HG02884 (cell line): ENCODE measurements at regions not wholly inside any gene's neighbourhood (a gene's known extent, or its start where the extent isn't known, plus 50 kb on each side); places are given as distances from the start of the nearest gene placed in this dataset.

ENCODE experiments used
- ATAC-seq: cut with Tn5 transposase; IDR thresholded peaks from one replicate; pipeline ENCODE4 v1.9.1; 2021; ENCODE audit warnings: mild to moderate bottlenecking, moderate library complexity; ENCODE audit not compliant: unreplicated experiment

- no peak for ATAC-seq
These were observed 589.2 kb upstream of the LRRTM1 start for GRCh38 chr2:80893711-80894110.

GRCh38 chr2:80889009-80889408, 584.5 kb upstream of the LRRTM1 start:
- no peak for ATAC-seq

- no peak for ATAC-seq
These were observed 583.4 kb upstream of the LRRTM1 start for GRCh38 chr2:80887841-80888378.

- ATAC-seq = no peak
These were observed 569.8 kb upstream of the LRRTM1 start for GRCh38 chr2:80874374-80874773.

- ATAC-seq = no peak
These were observed 565.4 kb upstream of the LRRTM1 start for GRCh38 chr2:80869858-80870438.

- no peak for ATAC-seq
These were observed 558.7 kb upstream of the LRRTM1 start for GRCh38 chr2:80863147-80863714.

GRCh38 chr2:80858965-80859364, 554.4 kb upstream of the LRRTM1 start:
- no peak for ATAC-seq

GRCh38 chr2:80856227-80856626, 551.7 kb upstream of the LRRTM1 start:
- no peak for ATAC-seq

GRCh38 chr2:80854831-80855230, 550.3 kb upstream of the LRRTM1 start:
- ATAC-seq = no peak

GRCh38 chr2:80852808-80853139, 548.2 kb upstream of the LRRTM1 start:
- no peak for ATAC-seq

GRCh38 chr2:80852079-80852807, 547.7 kb upstream of the LRRTM1 start:
- no peak for ATAC-seq

- no peak for ATAC-seq
These were observed 526.3 kb upstream of the LRRTM1 start for GRCh38 chr2:80830891-80831290.

- ATAC-seq = no peak
These were observed 518.4 kb upstream of the LRRTM1 start for GRCh38 chr2:80822999-80823398.

GRCh38 chr2:80815259-80815658, 510.7 kb upstream of the LRRTM1 start:
- no peak for ATAC-seq

- no peak for ATAC-seq
These were observed 482.0 kb upstream of the LRRTM1 start for GRCh38 chr2:80786584-80786983.

- ATAC-seq = no peak
These were observed 474.2 kb upstream of the LRRTM1 start for GRCh38 chr2:80778704-80779103.

GRCh38 chr2:80748592-80748991, 444.0 kb upstream of the LRRTM1 start:
- no peak for ATAC-seq

- ATAC-seq = no peak
These were observed 432.5 kb upstream of the LRRTM1 start for GRCh38 chr2:80737047-80737446.

- no peak for ATAC-seq
These were observed 420.4 kb upstream of the LRRTM1 start for GRCh38 chr2:80725001-80725400.

- ATAC-seq = no peak
These were observed 418.3 kb upstream of the LRRTM1 start for GRCh38 chr2:80722803-80723202.

- ATAC-seq = no peak
These were observed 415.1 kb upstream of the LRRTM1 start for GRCh38 chr2:80719607-80720006.

- no peak for ATAC-seq
These were observed 410.9 kb upstream of the LRRTM1 start for GRCh38 chr2:80715433-80715832.
